Naive thymus-derived CD8-positive, alpha-beta T cell (primary cell): ENCODE measurements at regions not wholly inside any gene's neighbourhood (a gene's known extent, or its start where the extent isn't known, plus 50 kb on each side); places are given as distances from the start of the nearest gene placed in this dataset.
"Not testable (repeated sequence)": the region's sequence is repeated elsewhere in the genome, so short reads cannot be mapped to it uniquely, and the experiment has no call there.

Experiments
- ATAC-seq, 2 donors: fragments of 150-1000 bp; cut with Tn5 transposase in 1 of 2; sonication (Bioruptor Pico), chemical (Tn5 transposase) in 1 of 2; 1 replicate in 1 of 2; 2 replicates in 1 of 2; pipeline ENCODE4 v1.10.0; 2021; ENCODE audit warnings: mild to moderate bottlenecking in 2 of 2, moderate library complexity in 2 of 2
- POLR2A ChIA-PET: fragments of 350-600 bp; sonication (Branson Sonifier 250); formaldehyde crosslinking; loops from one replicate; lab custom pipeline; 2021; ENCODE audit warnings: antibody characterized with exemption; lab: Charles Lee
- DNase-seq, 10 donors: peaks; one replicate each; pipeline versions ENCODE4 v3.0.0 to v3.0.0-alpha.2; 2020 to 2022
- H3K27ac Mint-ChIP-seq, 10 donors: one replicate each; pipeline ENCODE4 v1.8.0; 2020 to 2022; ENCODE audit warnings: mild to moderate bottlenecking in 10 of 10, mixed read lengths in 10 of 10, moderate library complexity in 4 of 10, inconsistent platforms in 1 of 10
- H3K27me3 Mint-ChIP-seq, 5 donors: one replicate each; pipeline ENCODE4 v1.8.0; 2021 to 2022; ENCODE audit warnings: mixed read lengths in 5 of 5
- H3K36me3 Mint-ChIP-seq, 3 donors: one replicate each; pipeline ENCODE4 v1.8.0; 2020 to 2022; ENCODE audit warnings: mixed read lengths in 3 of 3, mild to moderate bottlenecking in 2 of 3, inconsistent platforms in 1 of 3
- H3K4me1 Mint-ChIP-seq, 4 donors: one replicate each; pipeline ENCODE4 v1.8.0; 2021 to 2022; ENCODE audit warnings: mixed read lengths in 4 of 4
- H3K4me3 Mint-ChIP-seq, 10 donors: one replicate each; pipeline ENCODE4 v1.8.0; 2020 to 2022; ENCODE audit warnings: mild to moderate bottlenecking in 10 of 10, mixed read lengths in 10 of 10, moderate library complexity in 6 of 10, inconsistent platforms in 1 of 10
- H3K9me3 Mint-ChIP-seq, 9 donors: one replicate each; pipeline ENCODE4 v1.8.0; 2020 to 2022; ENCODE audit warnings: mixed read lengths in 9 of 9, mild to moderate bottlenecking in 3 of 9, inconsistent platforms in 1 of 9, moderate library complexity in 1 of 9

DNA sequence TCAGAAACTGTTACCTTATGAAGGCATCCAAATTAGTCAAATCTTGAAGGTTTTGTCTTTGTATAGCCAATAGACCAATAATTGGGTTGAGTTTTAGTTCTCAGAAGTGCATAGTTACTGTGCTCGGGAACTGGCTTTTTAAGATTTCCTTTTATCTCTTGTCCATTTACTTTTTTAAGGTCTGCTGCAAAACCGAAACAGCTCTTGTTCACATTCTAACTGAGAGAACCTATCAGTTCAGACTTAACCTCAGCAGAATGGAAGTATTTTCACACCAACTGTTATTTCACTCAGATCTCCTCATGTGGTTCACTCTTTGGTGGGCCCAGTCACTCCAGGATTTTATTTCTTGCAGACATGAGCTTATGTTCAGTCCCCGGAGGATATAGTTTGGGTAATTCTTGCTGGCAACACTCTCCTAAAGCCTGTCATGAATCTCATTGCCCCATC is 55.5 kb downstream of the TPBG start:
- Mint-ChIP-seq H3K9me3 (no peaks in the 10 kb centered on the region), H3K27me3 (peaks cover 0 to 2% (median 0%) of the 10 kb centered on the region in 5 donors), H3K4me3 (no peak overlapping the region), H3K36me3 (no peaks in the 10 kb centered on the region), H3K4me1 (no peaks in the 10 kb centered on the region), H3K27ac (no peak overlapping the region)
- POLR2A ChIA-PET: no interaction called here
- ATAC-seq: no peak
- DNase-seq: no peak

DNA sequence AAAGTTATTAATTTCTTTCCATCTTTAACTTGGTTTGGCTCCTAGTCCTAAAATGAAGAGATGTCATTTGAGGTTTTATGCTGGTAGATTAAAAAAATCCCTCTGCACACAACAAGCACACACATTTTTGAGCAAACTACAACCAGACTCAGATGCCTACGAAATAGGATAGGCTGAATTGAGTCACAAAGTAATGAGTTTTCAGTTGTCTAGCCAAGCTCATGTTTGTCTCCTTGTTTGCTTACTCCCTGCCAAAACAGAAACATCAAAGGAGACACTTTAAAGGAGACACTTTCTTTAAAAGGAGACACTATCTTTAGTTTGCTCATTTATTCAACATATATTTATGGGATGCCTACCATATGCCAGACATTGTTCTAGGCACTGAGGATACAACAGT is 56.2 kb downstream of the TPBG start:
- Mint-ChIP-seq H3K27ac (no peak overlapping the region), H3K4me3 (no peak overlapping the region), H3K9me3 (no peaks in the 10 kb centered on the region), H3K36me3 (no peaks in the 10 kb centered on the region), H3K27me3 (peaks cover 0 to 2% (median 0%) of the 10 kb centered on the region in 5 donors), H3K4me1 (no peaks in the 10 kb centered on the region)
- ATAC-seq: no peak
- POLR2A ChIA-PET: no interaction called here
- no peak for DNase-seq

DNA sequence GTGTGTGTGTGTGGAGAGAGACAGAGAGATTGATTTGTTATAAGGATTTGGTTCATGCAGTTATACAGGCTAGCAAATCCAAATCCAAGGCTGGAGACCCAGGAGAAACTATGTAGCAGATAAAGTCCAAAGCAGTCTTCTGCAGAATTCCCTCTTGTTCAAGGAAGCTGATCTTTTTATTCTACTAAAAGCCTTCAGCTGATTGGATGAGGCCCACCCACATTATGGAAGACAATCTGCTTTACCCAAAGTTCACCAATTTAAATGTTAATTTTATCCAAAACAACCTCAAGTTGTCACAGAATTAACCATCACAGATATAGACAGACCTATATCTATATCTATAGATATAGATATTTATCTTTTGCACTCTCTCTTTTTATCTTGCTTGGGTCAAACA is 67.0 kb downstream of the TPBG start:
- H3K27ac Mint-ChIP-seq: no peak overlapping the region
- DNase-seq (no peak), ATAC-seq (no peak)
- H3K4me3 Mint-ChIP-seq: no peak overlapping the region
- H3K36me3 Mint-ChIP-seq: no peaks in the 10 kb centered on the region
- H3K4me1 Mint-ChIP-seq: no peaks in the 10 kb centered on the region
- POLR2A ChIA-PET: no interaction called here
- no peaks in the 10 kb centered on the region for H3K9me3 Mint-ChIP-seq
- H3K27me3 Mint-ChIP-seq: peaks cover 0 to 5% (median 0%) of the 10 kb centered on the region in 5 donors

DNA sequence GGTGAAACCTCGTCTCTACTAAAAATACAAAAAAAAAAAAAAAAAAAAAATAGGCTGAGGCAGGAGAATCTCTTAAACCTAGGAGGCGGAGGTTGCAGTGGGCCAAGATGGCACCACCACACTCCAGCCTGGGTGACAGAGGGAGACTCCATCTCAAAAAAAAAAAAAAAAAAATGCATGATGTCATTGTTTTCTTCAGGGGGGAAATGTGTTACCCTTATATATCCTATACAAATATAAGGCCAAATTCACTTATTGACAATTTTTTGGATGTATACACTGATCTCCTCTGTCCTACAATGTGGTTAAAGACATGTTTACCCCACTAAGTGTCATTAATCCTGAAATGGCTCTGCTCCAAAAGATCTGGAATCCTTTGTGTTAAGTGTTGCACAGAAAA is 73.1 kb downstream of the TPBG start:
- no peaks in the 10 kb centered on the region for H3K36me3 Mint-ChIP-seq
- H3K4me3 Mint-ChIP-seq: no peak overlapping the region
- H3K4me1 Mint-ChIP-seq: no peaks in the 10 kb centered on the region
- DNase-seq: no peak
- H3K9me3 Mint-ChIP-seq: peaks cover 0 to 2% (median 0%) of the 10 kb centered on the region in 9 donors
- ATAC-seq: no peak
- POLR2A ChIA-PET: no interaction called here
- no peak overlapping the region for H3K27ac Mint-ChIP-seq
- peaks cover 0 to 13% (median 1%) of the 10 kb centered on the region in 5 donors for H3K27me3 Mint-ChIP-seq

DNA sequence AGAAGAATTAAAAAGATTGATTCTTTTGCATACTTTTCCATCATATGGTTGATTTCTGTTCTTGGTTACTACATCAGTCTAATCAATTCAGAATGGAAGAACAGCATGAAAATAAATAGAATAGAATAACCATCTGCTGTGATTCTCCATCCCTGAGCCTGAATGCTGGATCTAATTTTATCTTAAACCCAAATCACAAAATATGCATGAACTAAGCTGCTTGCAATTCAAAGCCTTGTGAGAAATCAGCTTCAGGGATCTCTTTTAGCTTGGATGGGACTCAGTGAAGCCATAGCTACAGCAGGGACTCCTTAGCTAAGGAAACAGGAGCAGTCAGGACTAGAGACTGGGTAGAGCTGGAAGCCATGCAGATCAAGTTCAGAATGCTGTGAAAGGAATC is 74.1 kb downstream of the TPBG start:
- ATAC-seq (no peak), DNase-seq (no peak)
- POLR2A ChIA-PET: no interaction called here
- H3K27me3 Mint-ChIP-seq: peaks cover 0 to 13% (median 1%) of the 10 kb centered on the region in 5 donors
- peaks cover 0 to 2% (median 0%) of the 10 kb centered on the region in 9 donors for H3K9me3 Mint-ChIP-seq
- no peak overlapping the region for H3K27ac Mint-ChIP-seq
- no peaks in the 10 kb centered on the region for H3K4me1 Mint-ChIP-seq
- no peak overlapping the region for H3K4me3 Mint-ChIP-seq
- H3K36me3 Mint-ChIP-seq: no peaks in the 10 kb centered on the region

DNA sequence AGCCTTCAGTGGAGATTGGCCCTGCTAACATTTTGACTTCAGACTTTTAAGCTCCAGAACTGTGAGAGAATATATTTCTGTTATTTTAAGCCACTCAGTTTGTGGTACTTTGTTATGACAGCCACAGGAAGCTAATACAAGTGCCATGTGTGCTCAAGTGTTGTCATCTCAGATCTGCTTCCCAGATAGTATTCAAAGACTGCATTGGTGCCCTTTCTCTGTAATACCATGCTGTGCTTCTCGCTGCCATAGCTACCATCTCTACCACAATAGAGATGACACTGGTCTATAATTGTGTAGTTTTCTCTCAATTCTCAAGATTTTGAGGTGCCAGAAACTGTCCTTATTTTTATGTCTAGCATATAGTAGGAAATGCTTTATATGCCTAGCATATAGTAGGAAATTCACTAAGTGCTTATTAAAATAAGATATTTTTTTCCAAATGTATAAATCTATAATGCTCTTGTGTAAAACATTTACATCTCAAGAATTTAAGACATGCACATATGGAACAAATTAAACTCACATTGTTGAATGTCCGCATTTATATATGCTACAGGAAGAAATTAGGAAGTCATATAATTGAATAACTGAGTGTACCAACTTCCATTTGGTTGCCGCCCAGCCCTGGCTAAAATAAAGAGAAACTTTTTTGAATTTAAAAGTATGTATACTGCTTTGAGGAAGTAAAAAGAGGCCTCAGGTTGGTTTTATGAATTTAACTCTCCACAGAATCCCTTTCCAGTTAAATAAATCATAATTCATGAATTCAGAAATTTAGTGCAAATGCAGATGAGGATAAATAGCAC is 77.6 kb downstream of the TPBG start:
- H3K9me3 Mint-ChIP-seq: peaks cover 0 to 4% (median 0%) of the 10 kb centered on the region in 9 donors
- H3K27me3 Mint-ChIP-seq: peaks cover 0 to 8% (median 1%) of the 10 kb centered on the region in 5 donors
- ATAC-seq: no peak
- H3K27ac Mint-ChIP-seq: no peak overlapping the region
- no peak overlapping the region for H3K4me3 Mint-ChIP-seq
- H3K36me3 Mint-ChIP-seq: no peaks in the 10 kb centered on the region
- POLR2A ChIA-PET: no interaction called here
- DNase-seq: no peak
- H3K4me1 Mint-ChIP-seq: no peaks in the 10 kb centered on the region

DNA sequence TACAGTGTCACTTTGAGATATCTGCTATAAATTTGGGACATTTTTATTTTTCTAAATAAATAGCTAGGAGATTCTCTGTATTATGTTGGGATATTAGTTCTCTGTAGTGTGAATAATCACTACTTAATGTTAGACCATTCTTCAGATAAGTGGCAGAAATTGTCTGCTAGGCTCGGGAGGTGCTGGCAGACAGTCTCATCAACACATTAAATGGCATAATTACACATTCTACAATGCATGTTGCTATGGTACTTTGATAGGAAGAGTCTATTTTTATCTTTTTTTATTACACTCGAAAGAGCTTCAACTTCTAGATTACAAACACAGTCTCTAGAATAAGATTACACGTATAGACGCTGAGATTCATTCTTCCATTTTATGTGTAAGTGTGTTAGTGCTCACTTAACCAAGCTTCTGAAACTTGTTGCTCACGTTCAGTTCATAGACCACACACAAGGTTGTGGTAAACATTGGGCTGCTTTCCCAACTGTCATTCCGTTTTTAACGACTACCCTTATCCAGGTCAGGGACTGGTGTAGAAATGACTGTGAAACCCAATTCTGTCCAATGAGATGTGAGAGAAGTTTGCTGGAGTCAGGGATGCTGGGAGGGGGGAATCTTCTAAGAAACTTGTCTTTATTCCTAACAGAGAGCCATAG is 78.6 kb downstream of the TPBG start:
- Mint-ChIP-seq H3K27ac (no peak overlapping the region), H3K9me3 (peaks cover 0 to 4% (median 0%) of the 10 kb centered on the region in 9 donors), H3K36me3 (no peaks in the 10 kb centered on the region), H3K27me3 (peaks cover 0 to 8% (median 1%) of the 10 kb centered on the region in 5 donors), H3K4me3 (no peak overlapping the region), H3K4me1 (no peaks in the 10 kb centered on the region)
- no peak for ATAC-seq
- no peak for DNase-seq
- POLR2A ChIA-PET: no interaction called here

DNA sequence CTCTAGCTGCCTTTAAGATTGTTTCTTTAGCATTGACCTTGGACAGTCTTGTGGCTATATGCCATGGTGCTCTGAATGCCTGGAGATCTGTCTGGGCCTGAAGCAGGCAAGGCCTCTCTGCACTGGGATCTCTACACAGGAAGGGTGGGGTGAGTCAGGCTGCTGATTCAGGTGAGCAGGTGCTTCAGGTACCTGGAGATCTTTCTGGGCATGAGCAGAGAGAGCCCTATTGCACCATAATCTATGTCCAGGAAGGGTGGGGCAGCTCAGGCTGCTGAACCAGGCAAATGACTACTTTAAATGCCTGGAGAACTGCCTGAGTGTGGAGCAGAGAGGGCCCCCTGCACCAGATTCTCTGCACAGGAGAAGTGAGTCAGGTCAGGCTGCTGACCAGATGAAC is 94.5 kb downstream of the TPBG start:
- peaks cover 12 to 41% (median 29%) of the 10 kb centered on the region in 9 donors for H3K9me3 Mint-ChIP-seq
- no peaks in the 10 kb centered on the region for H3K36me3 Mint-ChIP-seq
- no peak for DNase-seq
- ATAC-seq: no peak
- H3K27ac Mint-ChIP-seq: no peak overlapping the region
- H3K27me3 Mint-ChIP-seq: peaks cover 0 to 2% (median 0%) of the 10 kb centered on the region in 5 donors
- H3K4me3 Mint-ChIP-seq: no peak overlapping the region
- POLR2A ChIA-PET: no interaction called here
- H3K4me1 Mint-ChIP-seq: no peaks in the 10 kb centered on the region

DNA sequence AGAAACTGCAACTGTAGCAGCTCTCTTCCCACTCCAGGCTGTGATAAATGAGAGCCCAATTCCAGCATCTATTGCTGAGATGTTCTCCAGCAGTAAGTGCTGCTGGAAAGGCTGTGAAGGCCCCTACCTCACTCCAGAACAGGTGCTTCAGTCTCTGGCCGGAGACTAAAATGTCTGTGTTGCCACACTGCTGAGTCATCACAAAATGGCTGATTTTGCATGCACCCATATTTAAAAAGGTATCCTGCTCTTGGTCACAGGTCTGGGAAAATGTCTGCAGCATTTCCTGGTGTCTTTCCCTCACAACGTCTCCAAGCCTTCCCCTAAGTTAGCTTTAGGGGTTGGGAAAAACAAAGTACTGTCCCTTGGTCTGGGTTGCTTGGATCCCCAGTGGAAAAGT is 95.1 kb downstream of the TPBG start:
- H3K4me1 Mint-ChIP-seq: no peaks in the 10 kb centered on the region
- no peak overlapping the region for H3K4me3 Mint-ChIP-seq
- H3K36me3 Mint-ChIP-seq: no peaks in the 10 kb centered on the region
- ATAC-seq (no peak), DNase-seq (no peak)
- no peak overlapping the region for H3K27ac Mint-ChIP-seq
- POLR2A ChIA-PET: no interaction called here
- H3K9me3 Mint-ChIP-seq: peaks cover 12 to 41% (median 29%) of the 10 kb centered on the region in 9 donors
- H3K27me3 Mint-ChIP-seq: peaks cover 0 to 2% (median 0%) of the 10 kb centered on the region in 5 donors

DNA sequence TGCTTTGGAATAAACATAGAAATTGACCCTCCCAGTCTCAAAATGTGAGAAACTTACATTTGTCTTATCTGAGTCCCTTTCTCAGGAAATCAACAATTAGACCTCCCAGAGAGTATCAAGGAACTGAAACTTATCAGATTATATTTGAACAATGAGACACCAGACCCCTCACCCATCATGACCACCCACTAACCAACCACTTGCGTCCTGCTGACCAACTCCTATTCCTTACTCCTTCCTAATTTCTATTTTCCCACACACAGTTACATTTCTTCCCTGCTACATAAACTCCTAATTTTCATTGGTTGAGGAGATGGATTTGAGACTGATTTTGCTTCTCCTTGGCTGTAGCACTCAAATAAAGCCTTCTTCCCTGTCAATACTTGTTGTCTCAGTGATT is 97.9 kb downstream of the TPBG start:
- Mint-ChIP-seq H3K27me3 (peaks cover 0 to 2% (median 0%) of the 10 kb centered on the region in 5 donors), H3K27ac (no peak overlapping the region), H3K4me1 (no peaks in the 10 kb centered on the region), H3K9me3 (peaks cover 6 to 26% (median 13%) of the 10 kb centered on the region in 9 donors), H3K4me3 (no peak overlapping the region), H3K36me3 (no peaks in the 10 kb centered on the region)
- DNase-seq (no peak), ATAC-seq (no peak)
- POLR2A ChIA-PET: no interaction called here

DNA sequence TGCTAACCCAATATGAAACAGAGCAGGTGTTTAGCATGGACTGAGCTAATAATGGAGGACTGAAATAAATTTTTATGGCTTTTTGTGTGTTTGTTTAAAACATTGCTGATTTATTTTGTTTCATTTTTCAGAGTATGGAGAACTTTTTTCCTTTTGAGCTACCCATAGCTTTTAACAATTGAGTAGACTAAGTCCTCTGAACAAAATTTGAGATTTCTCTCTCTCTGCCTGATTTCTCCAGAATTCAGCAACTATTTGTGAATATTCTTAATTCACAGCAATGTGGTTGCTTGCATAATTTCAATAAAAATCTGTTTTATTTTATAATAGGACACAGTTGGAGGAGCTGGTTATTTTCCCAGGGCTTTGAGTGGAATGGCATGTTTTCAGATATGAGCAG is 103.7 kb downstream of the TPBG start:
- H3K9me3 Mint-ChIP-seq: peaks cover 0 to 30% (median 16%) of the 10 kb centered on the region in 9 donors
- H3K27ac Mint-ChIP-seq: no peak overlapping the region
- no peaks in the 10 kb centered on the region for H3K4me1 Mint-ChIP-seq
- peaks cover 0 to 10% (median 0%) of the 10 kb centered on the region in 3 donors for H3K36me3 Mint-ChIP-seq
- H3K4me3 Mint-ChIP-seq: no peak overlapping the region
- DNase-seq (no peak), ATAC-seq (no peak)
- POLR2A ChIA-PET: no interaction called here
- no peaks in the 10 kb centered on the region for H3K27me3 Mint-ChIP-seq

DNA sequence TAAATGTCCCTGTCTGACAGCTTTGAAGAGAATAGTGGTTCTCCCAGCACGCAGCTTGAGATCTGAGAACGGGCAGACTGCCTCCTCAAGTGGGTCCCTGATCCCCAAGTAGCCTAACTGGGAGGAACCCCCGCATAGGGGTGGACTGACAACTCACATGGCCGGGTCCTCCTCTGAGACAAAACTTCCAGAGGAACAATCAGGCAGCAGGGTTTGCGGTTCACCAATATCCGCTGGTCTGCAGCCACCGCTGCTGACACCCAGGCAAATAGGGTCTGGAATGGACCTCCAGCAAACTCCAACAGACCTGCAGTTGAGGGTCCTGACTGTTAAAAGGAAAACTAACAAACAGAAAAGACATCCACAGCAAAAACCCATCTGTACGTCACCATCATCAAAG is 106.5 kb downstream of the TPBG start:
- H3K27ac Mint-ChIP-seq, H3K4me1 Mint-ChIP-seq, H3K27me3 Mint-ChIP-seq, ATAC-seq, POLR2A ChIA-PET, H3K4me3 Mint-ChIP-seq, DNase-seq: not testable (repeated sequence)
- peaks cover 0 to 35% (median 16%) of the 10 kb centered on the region in 9 donors for H3K9me3 Mint-ChIP-seq
- peaks cover 0 to 10% (median 0%) of the 10 kb centered on the region in 3 donors for H3K36me3 Mint-ChIP-seq

DNA sequence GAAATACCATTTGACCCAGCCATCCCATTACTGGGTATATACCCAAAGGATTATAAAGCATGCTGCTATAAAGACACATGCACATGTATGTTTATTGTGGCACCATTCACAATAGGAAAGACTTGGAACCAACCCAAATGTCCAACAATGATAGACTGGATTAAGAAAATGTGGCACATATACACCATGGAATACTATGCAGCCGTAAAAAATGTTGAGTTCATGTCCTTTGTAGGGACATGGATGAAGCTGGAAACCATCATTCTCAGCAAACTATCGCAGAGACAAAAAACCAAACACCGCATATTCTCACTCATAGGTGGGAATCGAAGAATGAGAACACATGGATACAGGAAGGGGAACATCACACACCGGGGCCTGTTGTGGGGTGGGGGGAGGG is 111.5 kb downstream of the TPBG start:
- H3K27me3 Mint-ChIP-seq, POLR2A ChIA-PET, H3K4me3 Mint-ChIP-seq, H3K36me3 Mint-ChIP-seq, H3K27ac Mint-ChIP-seq, H3K4me1 Mint-ChIP-seq, DNase-seq, ATAC-seq: not testable (repeated sequence)
- H3K9me3 Mint-ChIP-seq: peaks cover 0 to 26% (median 3%) of the 10 kb centered on the region in 9 donors
